Amygdala (tissue), 56 donors: ENCODE measurements at regions not wholly inside any gene's neighbourhood (a gene's known extent, or its start where the extent isn't known, plus 50 kb on each side); places are given as distances from the start of the nearest gene placed in this dataset.

Experiments
- DNase-seq, 56 donors: peaks; one replicate each; lab custom pipeline; 2025; lab: John Stamatoyannopoulos, UW

DNA sequence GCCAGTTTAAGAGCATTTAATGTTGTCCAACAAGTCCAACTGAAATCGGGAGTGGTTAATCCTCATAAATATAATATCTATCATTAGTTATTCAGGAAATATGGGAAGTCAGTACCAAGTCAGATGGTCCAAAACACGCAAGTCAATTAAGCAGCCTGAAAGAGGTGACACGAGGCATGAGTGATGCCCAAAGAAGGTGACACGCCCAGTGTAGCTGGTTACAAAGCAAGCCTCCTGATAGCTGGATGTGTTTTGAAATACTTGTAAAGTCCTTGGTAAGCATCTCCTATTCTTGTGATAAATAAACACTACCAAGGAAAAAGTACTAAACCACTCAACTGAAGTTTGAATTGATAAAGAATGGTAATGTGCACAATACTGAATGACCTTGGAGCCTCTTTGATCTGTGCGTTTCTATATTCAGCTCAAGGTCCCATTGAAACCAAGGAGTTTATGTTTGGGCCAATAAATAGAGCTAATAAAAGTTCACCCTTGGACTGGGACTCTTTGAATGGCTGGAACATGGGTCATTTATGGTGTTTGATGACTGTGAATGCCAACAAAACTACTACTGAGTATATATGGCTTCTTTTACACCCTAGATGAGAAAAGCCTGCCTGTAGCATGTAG lies 93.2 kb upstream of the KLF3 start:
- no peak for DNase-seq

DNA sequence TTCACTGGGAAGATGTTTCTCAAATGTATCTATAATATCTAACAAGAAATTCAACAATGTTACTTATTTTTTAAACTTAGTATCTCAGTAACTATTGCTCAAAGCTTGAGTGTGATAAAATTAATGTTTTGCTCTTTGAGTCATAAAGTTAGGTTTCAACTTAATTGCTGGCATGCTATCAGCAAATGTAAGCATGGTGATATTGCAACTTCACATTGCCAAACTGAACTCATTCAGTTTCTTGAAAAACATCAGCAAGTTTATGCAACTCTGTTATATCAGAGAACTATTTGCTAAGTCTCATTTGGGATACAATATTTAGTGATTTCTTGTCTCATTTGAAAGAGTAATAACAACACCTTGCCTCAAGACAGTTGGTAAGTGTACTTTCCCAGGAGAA lies 91.2 kb upstream of the KLF3 start:
- no peak for DNase-seq

DNA sequence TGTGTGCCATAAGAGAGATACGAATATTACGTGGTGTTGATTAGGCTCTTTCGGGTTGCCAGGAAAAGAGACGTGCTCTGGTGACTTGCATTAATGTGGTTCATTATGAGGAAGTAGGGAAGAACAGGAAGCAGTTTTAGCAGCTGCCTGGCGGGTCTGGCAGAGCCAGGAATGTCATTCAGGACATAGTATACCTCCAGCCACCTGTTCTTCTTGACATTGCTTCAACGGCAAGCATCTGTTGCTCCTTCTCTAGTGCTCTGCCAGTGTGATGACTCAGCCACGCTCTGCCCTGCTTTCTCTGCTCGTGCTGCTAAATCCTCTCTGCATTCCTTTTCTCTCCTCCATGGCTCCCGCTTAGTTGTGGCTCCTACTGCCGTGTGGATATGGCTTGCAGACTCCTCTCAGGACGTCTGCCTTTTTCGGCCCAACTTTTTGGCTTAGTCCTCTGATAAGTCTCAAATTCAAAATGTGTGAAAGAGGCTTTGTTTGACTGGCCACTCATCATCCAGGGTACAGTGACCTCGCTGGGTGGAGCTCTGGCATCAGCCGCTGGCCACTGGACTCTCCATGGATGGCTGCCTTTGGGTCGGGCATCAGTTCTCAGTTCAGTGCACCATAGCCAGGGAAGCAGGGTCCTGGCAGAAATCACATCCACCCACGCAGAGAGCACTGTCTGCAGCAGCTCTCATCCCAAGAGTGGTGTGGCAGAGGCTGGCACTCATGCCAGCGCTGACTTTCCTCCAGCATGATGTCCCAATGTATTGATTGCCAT lies 89.3 kb upstream of the KLF3 start:
- DNase-seq = peak in 42 of 56 donors; percentile 6 to 72 (median 32)

DNA sequence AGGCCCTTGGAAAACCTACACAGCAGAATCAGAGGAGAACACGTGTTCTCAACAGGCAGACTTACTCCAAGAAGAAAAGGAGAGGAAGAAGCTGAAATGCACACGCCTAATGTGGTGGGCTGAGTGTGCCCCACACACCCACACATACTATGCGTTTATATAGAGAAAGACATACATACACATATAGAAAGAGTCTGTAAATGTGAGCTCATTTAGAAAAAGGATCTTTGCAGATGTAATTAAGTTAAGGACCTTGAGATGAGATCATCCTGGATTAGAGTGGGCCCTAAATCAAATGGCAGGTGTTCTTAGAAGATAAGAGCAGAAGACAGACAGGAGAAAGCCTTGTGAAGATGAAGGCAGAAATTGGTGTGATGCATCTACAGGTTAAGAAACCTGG lies 87.2 kb upstream of the KLF3 start:
- DNase-seq = no peak

DNA sequence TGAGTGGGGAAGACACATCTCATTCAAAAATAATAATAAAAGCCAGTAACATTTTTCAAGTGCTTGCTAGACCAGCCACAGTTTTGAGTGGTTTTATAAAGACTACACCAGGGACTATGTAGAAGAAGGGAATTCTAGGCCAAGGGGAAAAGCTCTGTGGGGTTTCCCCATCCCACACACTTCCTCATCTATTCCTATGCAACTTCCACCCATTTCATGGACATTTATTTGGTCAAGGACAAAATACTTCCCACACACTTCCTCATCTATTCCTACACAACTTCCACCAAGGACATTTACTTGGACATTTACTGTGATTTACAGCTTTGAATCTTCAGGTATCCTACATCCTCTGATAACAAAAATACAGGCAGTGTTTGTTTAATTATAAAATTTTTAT lies 86.5 kb upstream of the KLF3 start:
- DNase-seq = no peak

DNA sequence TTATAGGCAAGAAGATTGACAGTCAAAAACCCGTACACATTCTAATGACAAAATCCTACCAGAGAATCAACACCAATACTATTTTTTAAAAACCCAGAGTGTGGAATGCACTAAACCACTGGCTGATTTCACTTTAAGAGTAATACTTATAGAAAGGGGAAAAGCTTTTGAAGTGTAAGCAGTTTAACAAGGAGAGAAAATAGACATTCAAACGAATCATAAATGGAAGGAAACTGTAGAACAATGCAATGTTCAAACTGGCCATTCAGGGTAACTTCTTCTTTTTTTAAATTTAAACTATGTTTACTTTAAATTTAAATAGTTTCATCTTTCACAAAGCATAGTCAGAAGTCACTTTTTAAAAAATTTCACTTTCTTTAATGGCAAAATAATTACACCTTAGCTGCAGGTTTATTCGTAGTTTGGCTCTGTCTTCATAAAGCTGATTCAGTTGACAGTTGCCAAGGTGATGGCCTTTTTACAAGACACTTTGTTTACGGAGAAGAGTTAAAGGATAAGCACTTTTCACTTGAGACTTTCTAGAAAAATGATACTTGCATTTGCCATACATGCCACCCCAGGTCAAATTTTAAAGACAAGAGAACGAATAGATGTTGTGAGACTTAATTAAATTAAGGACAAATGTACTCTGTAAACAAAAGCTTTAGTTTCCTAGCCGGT lies 82.4 kb upstream of the KLF3 start:
- DNase-seq = no peak

DNA sequence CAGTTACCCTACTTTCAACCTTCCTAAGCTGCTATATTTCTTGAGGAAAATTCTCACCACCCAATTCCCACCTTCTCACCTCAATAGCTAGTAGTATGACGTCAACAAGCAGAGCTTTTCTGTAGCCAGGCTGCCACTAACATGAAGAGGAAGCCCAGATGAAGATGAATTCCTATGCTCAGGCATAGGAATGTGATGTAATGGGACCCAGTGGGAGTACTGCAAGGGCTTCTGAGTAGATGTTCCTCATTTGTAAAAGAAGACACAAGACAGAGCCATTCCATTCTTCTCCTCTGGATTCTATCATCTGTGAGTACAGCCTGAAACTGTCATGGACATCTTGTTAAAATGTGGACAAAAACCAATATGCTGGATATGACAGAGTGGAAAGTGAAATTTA lies 81.6 kb upstream of the KLF3 start:
- DNase-seq = no peak

DNA sequence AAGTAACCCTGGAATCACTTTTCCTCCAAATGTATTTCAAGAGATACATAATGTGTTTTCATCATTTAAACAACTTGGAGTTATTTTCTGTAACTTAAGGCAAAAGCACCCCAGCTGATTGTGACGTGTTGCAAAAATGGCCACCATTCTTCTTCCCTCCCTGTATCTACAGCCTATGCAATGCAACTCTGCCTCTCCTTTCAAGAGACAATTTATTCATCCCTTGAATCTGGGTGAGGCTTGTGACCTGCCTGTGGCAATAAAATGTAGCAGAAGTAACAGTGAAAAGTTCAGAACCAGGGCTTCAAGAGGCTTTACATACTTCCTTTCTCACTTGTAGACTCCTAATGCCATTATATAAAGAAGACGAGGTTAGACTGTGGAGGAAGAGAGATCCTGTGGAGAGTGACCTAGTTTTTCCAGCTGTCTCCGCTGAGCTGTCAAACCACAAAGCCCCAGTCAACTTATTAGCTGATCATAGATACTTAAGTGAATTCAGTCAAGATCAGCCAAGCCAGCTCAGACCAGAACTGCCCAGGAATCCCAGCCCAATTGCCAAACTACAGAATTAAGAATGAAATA lies 81.0 kb upstream of the KLF3 start:
- DNase-seq = no peak

DNA sequence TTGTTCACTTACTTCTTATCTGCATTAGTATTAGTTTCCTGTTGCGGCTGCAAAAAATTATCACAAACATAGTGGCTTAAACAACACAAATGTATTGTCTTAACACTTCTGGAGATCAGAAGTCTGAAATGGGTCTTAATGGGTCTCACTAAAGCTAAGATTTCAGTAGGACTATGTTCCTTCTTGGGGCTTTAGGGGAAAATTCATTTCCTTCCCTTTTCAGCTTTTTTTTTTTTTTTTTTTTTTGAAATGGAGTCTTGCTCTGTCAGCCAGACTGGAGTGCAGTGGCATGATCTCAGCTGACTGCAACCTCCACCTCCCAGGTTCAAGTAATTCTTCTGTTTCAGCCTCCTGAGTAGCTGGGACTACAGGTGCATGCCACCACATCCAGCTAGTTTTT lies 78.1 kb upstream of the KLF3 start:
- DNase-seq = no peak

DNA sequence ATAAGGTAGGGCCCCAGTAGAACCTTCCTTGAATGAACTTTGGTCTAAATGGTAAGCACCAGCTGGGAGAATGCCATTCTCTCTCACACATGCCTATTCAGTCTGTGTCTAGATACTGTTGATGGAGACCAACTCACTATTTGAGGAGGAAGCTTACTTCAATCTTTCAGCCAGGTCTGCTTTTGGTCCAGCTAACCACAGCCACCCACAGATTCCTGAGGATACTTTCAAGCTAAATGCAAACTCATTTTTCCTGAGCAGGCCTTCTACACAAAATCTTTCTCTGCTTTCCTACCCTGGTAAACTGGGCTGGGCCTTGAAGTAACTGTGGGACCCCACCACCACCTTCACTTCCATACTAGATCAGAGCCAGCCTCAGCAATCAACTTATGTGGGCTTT lies 76.9 kb upstream of the KLF3 start:
- no peak for DNase-seq

DNA sequence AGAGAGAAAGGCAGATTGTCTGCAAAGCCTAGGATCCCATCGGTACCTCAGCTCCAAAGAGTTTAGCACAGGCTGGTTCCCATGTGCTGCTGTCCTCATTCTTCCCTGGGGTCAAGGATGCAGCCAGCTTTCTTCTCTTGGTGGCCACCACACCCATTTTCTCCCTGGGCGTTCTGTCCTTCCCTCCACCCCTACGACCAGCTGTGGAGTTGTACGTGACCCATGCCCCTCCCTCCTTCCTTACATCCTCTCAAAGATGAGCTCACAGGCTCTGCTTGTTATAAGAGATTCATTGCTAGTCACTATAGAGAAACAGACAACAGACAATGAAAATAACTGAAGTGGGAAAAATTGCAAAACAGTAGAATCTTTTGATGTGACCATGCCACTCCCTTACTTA lies 74.0 kb upstream of the KLF3 start:
- no peak for DNase-seq

DNA sequence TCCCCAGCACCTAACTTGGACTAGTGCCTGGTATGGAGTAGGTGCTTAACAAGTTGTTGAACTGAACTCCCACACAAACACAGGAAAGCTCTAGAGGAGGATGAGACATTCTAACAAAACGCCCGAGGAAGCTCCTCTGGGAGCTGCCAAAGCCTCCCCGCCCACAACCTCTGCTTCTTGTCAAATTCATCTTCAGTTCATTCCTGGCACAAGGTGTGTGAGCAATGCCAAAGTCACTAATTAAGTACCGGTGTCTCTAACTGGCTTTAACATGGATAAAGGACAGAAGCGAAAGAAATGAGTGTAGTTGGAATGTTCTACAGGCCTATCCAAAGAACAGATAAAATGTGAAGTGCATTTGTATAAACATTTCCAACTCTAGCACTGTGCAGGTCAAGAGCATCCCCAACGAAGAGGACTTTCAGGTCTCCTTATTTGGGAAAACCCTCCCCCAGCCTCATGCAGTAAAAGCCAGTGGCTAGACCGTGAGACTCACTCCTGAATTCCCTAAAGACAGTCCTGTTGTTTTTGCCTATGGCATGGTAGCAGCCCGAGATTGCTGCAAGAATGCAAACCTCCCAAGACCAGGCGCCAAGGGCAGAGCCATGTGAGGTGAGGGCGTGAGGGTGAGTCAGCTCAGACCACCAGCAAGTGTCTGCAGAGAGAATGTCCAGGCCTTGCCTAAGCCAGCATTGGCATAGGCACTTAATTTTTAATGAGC lies 72.2 kb upstream of the KLF3 start:
- DNase-seq = peak in 1 of 56 donors; percentile 14

DNA sequence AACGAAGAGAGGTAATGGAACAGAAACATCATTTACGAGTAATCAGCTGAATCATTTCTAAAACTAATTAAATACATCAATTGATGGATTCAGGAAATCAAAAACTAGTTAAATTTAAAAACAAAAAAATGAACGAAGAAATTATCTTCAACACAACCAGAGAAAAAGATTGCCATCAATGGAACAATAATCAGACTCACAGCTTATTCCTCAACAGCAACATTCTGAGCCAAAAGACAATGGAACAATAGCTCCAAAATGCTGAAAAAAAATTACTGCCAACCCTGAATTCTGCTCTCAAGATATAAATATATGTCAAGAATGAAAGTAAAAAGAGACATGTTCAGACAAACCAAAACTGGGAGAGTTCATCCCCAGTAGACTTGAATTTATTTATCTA lies 65.5 kb upstream of the KLF3 start:
- DNase-seq = no peak

DNA sequence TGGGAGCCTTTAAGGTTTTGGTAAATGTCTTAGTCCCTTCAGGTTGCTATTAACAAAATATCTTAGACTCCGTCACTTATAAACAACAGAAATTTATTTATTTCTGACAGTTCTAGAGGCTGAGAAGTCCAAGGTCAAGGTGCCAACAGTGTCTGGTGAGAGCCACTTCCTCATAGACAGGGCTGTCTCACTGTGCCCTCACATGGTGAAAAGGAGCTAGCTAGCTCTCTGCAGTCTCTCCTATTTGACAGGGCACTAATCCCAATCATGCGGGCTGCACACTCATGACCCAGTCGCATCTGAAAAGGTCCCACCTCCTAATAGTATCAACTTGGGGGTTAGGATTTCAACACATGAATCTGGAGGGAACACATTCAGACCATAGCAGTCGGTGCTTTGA lies 63.4 kb upstream of the KLF3 start:
- DNase-seq = no peak

DNA sequence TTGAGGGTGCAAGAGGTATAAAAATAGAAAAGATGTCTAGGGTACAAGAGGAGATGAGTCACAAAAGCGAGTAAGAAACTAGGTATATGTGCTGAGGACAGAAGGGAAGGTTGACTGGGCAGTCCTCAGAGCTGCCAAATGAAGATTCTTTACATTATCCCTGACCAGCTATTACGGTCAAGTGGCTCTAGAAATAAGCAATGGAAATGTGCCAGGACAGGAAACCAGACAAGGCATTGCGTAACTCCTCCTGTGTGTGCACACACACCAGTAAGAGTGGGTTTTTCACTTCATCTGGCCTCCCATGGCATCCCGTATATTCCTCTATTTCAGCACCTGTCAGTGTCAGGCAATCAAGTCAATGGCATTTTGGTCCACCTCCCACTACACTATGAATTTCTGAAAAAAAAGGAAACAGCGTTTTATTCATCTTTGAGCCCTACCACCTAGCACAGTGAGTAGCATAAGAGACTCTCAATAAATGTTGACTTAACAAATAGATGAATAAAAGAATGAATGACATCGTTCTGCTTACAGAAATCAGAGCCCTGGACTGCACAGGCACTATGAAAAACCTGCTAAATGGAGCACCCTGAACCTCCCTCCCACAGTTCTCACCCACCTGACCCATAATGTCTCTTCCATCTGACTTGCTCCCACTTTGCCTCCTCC lies 62.6 kb upstream of the KLF3 start:
- no peak for DNase-seq

DNA sequence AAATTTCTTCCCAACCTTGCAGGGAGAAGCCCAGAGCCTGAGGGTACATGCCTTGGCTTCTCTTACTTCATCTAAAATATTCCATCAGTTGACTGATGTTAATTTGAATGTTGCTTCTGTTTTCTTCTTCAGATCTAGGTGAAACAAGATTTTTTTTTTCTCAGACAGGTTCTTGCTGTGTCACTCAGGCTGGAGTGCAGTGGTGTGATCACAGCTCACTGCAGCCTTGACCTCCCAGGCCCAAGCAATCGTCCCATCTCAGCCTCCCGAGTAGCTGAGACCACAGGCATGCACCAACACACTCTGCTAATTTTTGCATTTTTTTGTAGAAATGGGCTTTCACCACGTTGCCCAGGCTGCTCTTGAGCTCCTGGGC lies 62.1 kb upstream of the KLF3 start:
- DNase-seq = no peak

DNA sequence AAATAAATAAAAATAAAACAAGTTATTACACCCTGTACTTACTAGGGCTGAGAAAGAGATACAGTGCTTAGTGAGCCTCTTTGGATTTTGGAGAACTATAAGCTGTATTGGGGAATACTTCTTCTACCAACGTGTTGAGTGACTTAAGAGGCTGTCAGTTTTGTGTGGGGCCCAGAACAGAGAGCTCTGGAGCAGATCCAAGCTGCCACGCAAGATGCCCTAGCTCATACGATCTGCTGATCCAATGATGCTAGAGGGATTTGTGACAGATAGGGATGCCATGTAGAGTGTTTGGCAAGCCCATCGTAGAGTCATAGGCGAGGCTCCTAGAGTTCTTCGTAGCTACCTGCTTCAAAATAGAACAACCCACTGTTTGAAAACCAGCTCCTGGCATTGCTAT lies 60.3 kb upstream of the KLF3 start:
- no peak for DNase-seq

DNA sequence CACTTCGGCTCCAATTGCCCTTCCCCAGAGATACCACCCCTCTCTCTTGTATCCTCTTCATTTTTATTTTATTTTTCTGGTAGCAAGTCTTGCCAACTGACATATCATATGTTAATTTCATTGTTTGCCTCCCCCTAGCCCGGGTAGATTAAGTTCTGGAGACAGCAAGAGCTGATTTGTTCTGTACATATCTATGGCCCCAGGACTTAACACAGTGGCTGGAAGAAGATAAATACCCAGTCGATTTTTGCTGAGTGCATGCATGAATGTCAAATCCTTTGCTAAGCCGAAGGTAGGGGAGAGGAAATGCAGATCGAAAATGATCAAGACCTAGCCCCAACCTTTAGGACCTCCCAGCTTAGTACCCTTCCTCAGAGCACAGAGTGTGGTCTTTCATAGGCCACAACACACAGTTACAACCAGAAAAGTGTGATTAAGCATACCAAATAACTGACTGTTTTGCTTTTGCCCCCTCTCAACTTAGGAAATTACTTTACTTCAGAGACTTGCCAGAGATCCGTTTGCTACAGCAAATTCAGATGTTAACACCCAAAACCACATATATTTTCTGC lies 58.7 kb upstream of the KLF3 start:
- no peak for DNase-seq

DNA sequence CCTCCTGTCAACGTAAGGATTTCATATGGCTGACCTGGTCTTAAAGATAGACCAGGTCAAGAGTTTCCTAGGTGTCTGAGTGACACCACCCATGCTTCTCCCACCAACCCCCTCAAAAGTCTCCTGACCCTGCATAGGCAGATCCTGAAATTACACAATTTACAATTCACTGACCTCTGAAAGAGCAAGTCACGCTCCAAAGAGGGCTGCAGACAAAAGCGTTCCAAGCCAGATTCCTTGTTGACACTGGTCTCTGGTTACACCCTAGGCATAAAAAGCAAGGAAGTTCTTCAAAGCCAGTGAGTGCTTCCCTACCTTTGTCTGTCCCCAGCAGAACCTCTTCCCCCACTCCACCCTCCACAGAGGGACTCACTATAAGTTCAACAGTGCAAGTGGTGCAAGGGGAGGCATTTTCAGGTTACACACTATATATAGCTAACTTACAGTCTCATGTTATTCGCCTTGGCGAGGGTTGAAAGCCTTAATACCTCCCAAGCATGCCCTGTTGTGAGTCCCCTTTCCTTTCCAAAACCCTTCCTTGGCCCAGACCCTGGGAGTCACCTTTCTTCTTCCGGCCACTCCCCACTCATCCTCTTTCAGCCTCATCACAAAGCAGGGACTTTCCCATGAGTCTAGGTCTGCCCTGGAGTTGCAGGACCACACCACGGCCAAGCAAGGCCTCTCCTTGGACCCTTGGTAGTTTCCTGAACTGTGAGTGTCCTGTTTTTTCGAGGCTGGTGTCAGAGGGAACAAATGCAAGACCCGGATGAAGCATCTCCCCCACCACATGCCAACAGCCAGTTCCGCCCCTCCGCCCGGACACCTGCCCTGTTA lies 58.0 kb upstream of the KLF3 start:
- DNase-seq = no peak
